GM23338 (cell line): ENCODE measurements at regions not wholly inside any gene's neighbourhood (a gene's known extent, or its start where the extent isn't known, plus 50 kb on each side); places are given as distances from the start of the nearest gene placed in this dataset.

Experiments
- ATAC-seq: fragments of 200-7000 bp; cut with Tn5 transposase; 3 replicates; pipeline ENCODE4 v1.9.1; 2020
- DNase-seq: peaks from one replicate; pipeline ENCODE4 v3.0.0-alpha.2; 2015; ENCODE audit warnings: low spot score
- H2AFZ ChIP-seq: fragments of 200-600 bp; sonication (generic); 2 replicates; pipeline ENCODE4 v1.8.0; 2016; ENCODE audit warnings: antibody characterized with exemption, mild to moderate bottlenecking, moderate library complexity
- H3F3A ChIP-seq: fragments of 200-600 bp; sonication (generic); replicated peaks from 2 replicates; pipeline ENCODE4 v1.8.0; 2017; ENCODE audit warnings: antibody characterized with exemption, mixed run types, low read depth
- H3K27ac ChIP-seq: fragments of 200-600 bp; sonication (generic); 2 replicates; pipeline ENCODE4 v1.6.1; 2016; ENCODE audit warnings: low read depth
- H3K27me3 ChIP-seq: fragments of 200-600 bp; sonication (generic); 2 replicates; pipeline ENCODE4 v1.8.0; 2016; ENCODE audit warnings: mild to moderate bottlenecking, mixed run types, moderate library complexity; ENCODE audit not compliant: insufficient read depth
- H3K36me3 ChIP-seq: fragments of 200-600 bp; sonication (generic); 2 replicates; pipeline ENCODE4 v1.8.0; 2016; ENCODE audit warnings: mild to moderate bottlenecking; ENCODE audit not compliant: insufficient read depth
- H3K4me1 ChIP-seq: fragments of 200-600 bp; sonication (generic); 2 replicates; pipeline ENCODE4 v1.8.0; 2016; ENCODE audit warnings: mild to moderate bottlenecking, moderate library complexity; ENCODE audit not compliant: insufficient read depth
- H3K4me2 ChIP-seq: fragments of 200-600 bp; sonication (generic); 2 replicates; pipeline ENCODE4 v1.7.1; 2017; ENCODE audit warnings: mixed run types
- H3K4me3 ChIP-seq: fragments of 200-600 bp; sonication (generic); 2 replicates; pipeline ENCODE4 v1.6.1; 2016; ENCODE audit warnings: mixed run types
- H3K79me2 ChIP-seq: fragments of 200-600 bp; sonication (generic); replicated peaks from 2 replicates; pipeline ENCODE4 v1.8.0; 2017; ENCODE audit warnings: mild to moderate bottlenecking; ENCODE audit not compliant: insufficient read depth
- H3K9me2 ChIP-seq: fragments of 200-600 bp; sonication (generic); 2 replicates; pipeline ENCODE4 v1.8.0; 2017; ENCODE audit not compliant: insufficient read depth
- H4K20me1 ChIP-seq: fragments of 200-600 bp; sonication (generic); replicated peaks from 2 replicates; pipeline ENCODE4 v1.8.0; 2017; ENCODE audit warnings: mild to moderate bottlenecking; ENCODE audit not compliant: insufficient read depth
- H3K27ac Mint-ChIP-seq: 2 replicates; pipeline ENCODE4 v1.8.0; 2020; ENCODE audit warnings: inconsistent platforms, mild to moderate bottlenecking, moderate library complexity, mixed read lengths
- H3K27me3 Mint-ChIP-seq: 3 replicates; pipeline ENCODE4 v1.8.0; 2022; ENCODE audit warnings: low read depth, mild to moderate bottlenecking, moderate library complexity, mixed read lengths, inconsistent platforms; ENCODE audit not compliant: insufficient read depth, poor library complexity
- H3K36me3 Mint-ChIP-seq: 3 replicates; pipeline ENCODE4 v1.8.0; 2021; ENCODE audit warnings: low read depth, mild to moderate bottlenecking, inconsistent platforms, moderate library complexity, mixed read lengths
- H3K4me1 Mint-ChIP-seq: 3 replicates; pipeline ENCODE4 v1.8.0; 2020; ENCODE audit warnings: mild to moderate bottlenecking, inconsistent platforms, mixed read lengths
- H3K4me3 Mint-ChIP-seq: 3 replicates; pipeline ENCODE4 v1.8.0; 2021; ENCODE audit warnings: moderate library complexity, mild to moderate bottlenecking, inconsistent platforms, mixed read lengths
- H3K9me3 Mint-ChIP-seq: 3 replicates; pipeline ENCODE4 v1.8.0; 2020; ENCODE audit warnings: moderate library complexity, mild to moderate bottlenecking, inconsistent platforms, mixed read lengths
- CREB1 ChIP-seq: fragments of 250-450 bp; sonication (Bioruptor Pico); IDR thresholded peaks from 2 replicates; pipeline ENCODE4 v1.5.0; 2020; ENCODE audit warnings: low read depth, mild to moderate bottlenecking, moderate library complexity
- ETS1 ChIP-seq: IDR thresholded peaks from 2 replicates; pipeline ENCODE4 v1.6.1; 2016; ENCODE audit warnings: antibody characterized with exemption
- EZH2 ChIP-seq: fragments of 200-600 bp; sonication (generic); IDR thresholded peaks from one replicate; pipeline ENCODE4 v1.8.0; 2017; ENCODE audit warnings: antibody characterized with exemption, mild to moderate bottlenecking, low read depth; ENCODE audit not compliant: unreplicated experiment
- JUNB ChIP-seq: IDR thresholded peaks from one replicate; pipeline ENCODE4 v1.6.1; 2016; ENCODE audit warnings: antibody characterized with exemption; ENCODE audit not compliant: unreplicated experiment
- ZNF331 ChIP-seq: fragments of 250-450 bp; sonication (Bioruptor Pico); IDR thresholded peaks from 2 replicates; pipeline ENCODE4 v1.5.0; 2020; ENCODE audit warnings: low read depth, mild to moderate bottlenecking, moderate library complexity
- ZNF462 ChIP-seq: fragments of 250-450 bp; sonication (Bioruptor Pico); IDR thresholded peaks from 2 replicates; pipeline ENCODE4 v1.5.0; 2020; ENCODE audit warnings: mild to moderate bottlenecking, moderate library complexity

- peaks cover 48% of the 10 kb centered on the region for H3K4me1 Mint-ChIP-seq
- H3K4me3 ChIP-seq = no peak overlapping the region
- H3K27ac Mint-ChIP-seq = no peak overlapping the region
- TF ChIP-seq ETS1 = no peak
- no peak for TF ChIP-seq ZNF462
- TF ChIP-seq CREB1 (CRISPR knock-in tag) = no peak
- no peak for TF ChIP-seq EZH2
- no peaks in the 10 kb centered on the region for H3K9me2 ChIP-seq
- H3K79me2 ChIP-seq = no peaks in the 10 kb centered on the region
- H2AFZ ChIP-seq = no peak overlapping the region
- peaks cover 22% of the 10 kb centered on the region for H3K4me1 ChIP-seq
- H3K27me3 ChIP-seq = peaks cover 8% of the 10 kb centered on the region; the same call in 1 of the 2 replicates
- no peaks in the 10 kb centered on the region for H3K36me3 Mint-ChIP-seq
- DNase-seq (no peak), ATAC-seq (no peak)
- peaks cover 37% of the 10 kb centered on the region for H3K27me3 Mint-ChIP-seq
- no peak overlapping the region for H3K27ac ChIP-seq
- no peak overlapping the region for H3K4me3 Mint-ChIP-seq
- no peaks in the 10 kb centered on the region for H3K36me3 ChIP-seq
- no peaks in the 10 kb centered on the region for H3F3A ChIP-seq
- no peaks in the 10 kb centered on the region for H4K20me1 ChIP-seq
- H3K9me3 Mint-ChIP-seq = no peaks in the 10 kb centered on the region
- no peak overlapping the region for H3K4me2 ChIP-seq
Observed at GRCh38 chr17:77798031-77798430, 160.5 kb upstream of the TNRC6C start.

- H3K4me2 ChIP-seq = no peak overlapping the region
- peaks cover 23% of the 10 kb centered on the region for H3K4me1 ChIP-seq
- H3K27me3 ChIP-seq = peaks cover 3% of the 10 kb centered on the region; the same call in 1 of the 2 replicates
- no peaks in the 10 kb centered on the region for H4K20me1 ChIP-seq
- H3F3A ChIP-seq = 0 out of 2 replicates have a peak, but pooled peaks cover 3% of the 10 kb centered on the region
- no peak overlapping the region for H3K27ac Mint-ChIP-seq
- H3K79me2 ChIP-seq = no peaks in the 10 kb centered on the region
- H3K4me3 Mint-ChIP-seq = no peak overlapping the region
- no peak for DNase-seq
- peaks cover 35% of the 10 kb centered on the region for H3K27me3 Mint-ChIP-seq
- no peak overlapping the region for H2AFZ ChIP-seq
- H3K9me2 ChIP-seq = no peaks in the 10 kb centered on the region
- no peaks in the 10 kb centered on the region for H3K36me3 ChIP-seq
- H3K9me3 Mint-ChIP-seq = no peaks in the 10 kb centered on the region
- H3K4me1 Mint-ChIP-seq = peaks cover 46% of the 10 kb centered on the region
- no peak overlapping the region for H3K4me3 ChIP-seq
- H3K36me3 Mint-ChIP-seq = no peaks in the 10 kb centered on the region
- ATAC-seq = no peak
- no peak overlapping the region for H3K27ac ChIP-seq
- TF ChIP-seq ZNF331 (CRISPR knock-in tag) (no peak), ZNF462 (no peak), JUNB (no peak)
Observed at GRCh38 chr17:77798481-77798880, 160.0 kb upstream of the TNRC6C start.
